HFFc6 (cell line): ENCODE measurements at regions not wholly inside any gene's neighbourhood (a gene's known extent, or its start where the extent isn't known, plus 50 kb on each side); places are given as distances from the start of the nearest gene placed in this dataset.

Source experiments
- DNase-seq: peaks from one replicate; pipeline ENCODE4 v3.0.0-alpha.2; 2018
- H3K27ac Mint-ChIP-seq: 2 replicates; pipeline ENCODE4 v1.8.0; 2020; ENCODE audit warnings: mild to moderate bottlenecking, mixed read lengths
- H3K27me3 Mint-ChIP-seq: 2 replicates; pipeline ENCODE4 v1.8.0; 2021; ENCODE audit warnings: mild to moderate bottlenecking, moderate library complexity, mixed read lengths; ENCODE audit not compliant: insufficient read depth
- H3K36me3 Mint-ChIP-seq: 2 replicates; pipeline ENCODE4 v1.8.0; 2021; ENCODE audit warnings: low read depth, mixed read lengths
- H3K4me1 Mint-ChIP-seq: 2 replicates; pipeline ENCODE4 v1.8.0; 2020; ENCODE audit warnings: low read depth, mixed read lengths
- H3K4me3 Mint-ChIP-seq: 2 replicates; pipeline ENCODE4 v1.8.0; 2020; ENCODE audit warnings: mild to moderate bottlenecking, moderate library complexity, mixed read lengths
- H3K9me3 Mint-ChIP-seq: 2 replicates; pipeline ENCODE4 v1.8.0; 2020; ENCODE audit warnings: mild to moderate bottlenecking, mixed read lengths
- CTCF ChIP-seq: fragments of 200-600 bp; sonication (generic); IDR thresholded peaks from 2 replicates; pipeline ENCODE4 v1.5.0; 2021; ENCODE audit warnings: antibody characterized with exemption, mild to moderate bottlenecking

- no peaks in the 10 kb centered on the region for H3K4me1 Mint-ChIP-seq
- H3K9me3 Mint-ChIP-seq, result no peaks in the 10 kb centered on the region
- no peak overlapping the region for H3K27ac Mint-ChIP-seq
- TF ChIP-seq CTCF, result no peak
- H3K36me3 Mint-ChIP-seq, result no peaks in the 10 kb centered on the region
- peaks cover 12% of the 10 kb centered on the region for H3K27me3 Mint-ChIP-seq
- DNase-seq, result no peak
- no peak overlapping the region for H3K4me3 Mint-ChIP-seq
Observed at GRCh38 chr5:108669462-108669861, 78.2 kb upstream of the FER start.

- Mint-ChIP-seq H3K4me1 (peaks cover 8% of the 10 kb centered on the region), H3K9me3 (no peaks in the 10 kb centered on the region), H3K4me3 (no peak overlapping the region; the same call in 1 of the 2 replicates), H3K27ac (no peak overlapping the region), H3K27me3 (peaks cover 16% of the 10 kb centered on the region), H3K36me3 (no peaks in the 10 kb centered on the region)
- DNase-seq, result no peak
- TF ChIP-seq CTCF, result no peak
Observed at GRCh38 chr5:108661590-108662219, 86.0 kb upstream of the FER start.

GRCh38 chr5:108661024-108661423 is 86.7 kb upstream of the FER start:
- Mint-ChIP-seq H3K27ac (no peak overlapping the region), H3K27me3 (peaks cover 14% of the 10 kb centered on the region), H3K4me1 (peaks cover 13% of the 10 kb centered on the region), H3K36me3 (no peaks in the 10 kb centered on the region), H3K9me3 (no peaks in the 10 kb centered on the region), H3K4me3 (no peak overlapping the region)
- no peak for DNase-seq
- TF ChIP-seq CTCF, result no peak

GRCh38 chr5:108660291-108660690 is 87.4 kb upstream of the FER start:
- DNase-seq, result no peak
- peaks cover 14% of the 10 kb centered on the region for H3K27me3 Mint-ChIP-seq
- TF ChIP-seq CTCF, result no peak
- H3K4me3 Mint-ChIP-seq, result no peak overlapping the region
- peaks cover 17% of the 10 kb centered on the region for H3K4me1 Mint-ChIP-seq
- H3K36me3 Mint-ChIP-seq, result no peaks in the 10 kb centered on the region
- H3K9me3 Mint-ChIP-seq, result no peaks in the 10 kb centered on the region
- H3K27ac Mint-ChIP-seq, result no peak overlapping the region

GRCh38 chr5:108659531-108659930 is 88.2 kb upstream of the FER start:
- H3K4me3 Mint-ChIP-seq, result no peak overlapping the region
- H3K27me3 Mint-ChIP-seq, result peaks cover 14% of the 10 kb centered on the region
- TF ChIP-seq CTCF, result no peak
- no peaks in the 10 kb centered on the region for H3K9me3 Mint-ChIP-seq
- H3K4me1 Mint-ChIP-seq, result peaks cover 17% of the 10 kb centered on the region
- H3K36me3 Mint-ChIP-seq, result no peaks in the 10 kb centered on the region
- H3K27ac Mint-ChIP-seq, result no peak overlapping the region
- no peak for DNase-seq
